ENCODE measurements at regions not wholly inside any gene's neighbourhood (a gene's known extent, or its start where the extent isn't known, plus 50 kb on each side); places are given as distances from the start of the nearest gene placed in this dataset.
A peak's percentile ranks its signal among the peaks of the same experiment; 100 is the strongest.

DNA sequence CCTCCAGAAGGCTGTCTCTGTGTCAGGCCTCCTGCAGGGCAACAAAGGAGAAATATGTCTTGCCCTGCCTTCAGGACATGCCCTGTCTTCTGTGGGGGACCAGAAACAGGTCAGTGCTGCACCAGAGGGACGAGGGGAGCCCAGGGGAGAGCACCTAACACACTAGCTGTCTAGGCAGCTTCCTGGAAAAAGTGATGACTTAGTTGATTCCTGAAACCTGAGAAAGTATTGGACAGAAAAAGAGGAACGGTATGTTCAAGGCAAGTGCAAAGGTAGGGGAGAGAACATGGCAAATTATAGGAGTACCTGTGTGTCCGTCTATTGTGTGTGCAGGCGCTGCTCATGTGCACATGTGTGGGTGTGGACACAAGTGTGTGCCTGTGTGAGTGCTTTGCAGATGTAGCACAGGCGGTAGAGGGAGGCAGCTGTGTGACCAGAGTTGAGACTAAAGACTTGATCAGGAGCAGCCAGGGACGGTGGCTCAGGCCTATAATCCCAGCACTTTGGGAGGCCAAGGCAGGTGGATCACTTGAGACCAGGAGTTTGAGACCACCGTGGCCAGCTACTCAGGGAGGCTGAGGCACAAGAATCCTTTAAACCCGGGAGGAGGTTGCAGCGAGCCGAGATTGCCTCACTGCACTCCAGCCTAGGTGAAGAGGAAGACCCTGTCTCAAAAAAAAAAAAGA, 119.5 kb downstream of the GYPC start:
- peaks cover 15 to 21% (median 20%) of the 10 kb centered on the region in 3 donors for H3K4me1 Mint-ChIP-seq
- H3K4me3 Mint-ChIP-seq: peak overlapping the region; percentile 82 to 98 (median 95)
- H3K27ac ChIP-seq (ENCODE audit: low read depth, low read length): no peak overlapping the region
- no peaks in the 10 kb centered on the region for H3K9me3 Mint-ChIP-seq
- peaks cover 5 to 9% of the 10 kb centered on the region in 2 donors for H3K27me3 Mint-ChIP-seq
- no peaks in the 10 kb centered on the region for H3K27me3 ChIP-seq (ENCODE audit: insufficient read depth, low read length, poor library complexity, severe bottlenecking)
- ChIA-PET CTCF (interaction anchor here (1.6 to 4.2 kb wide), 2 partner anchors 118 to 247 kb away, joined by 5 to 25 read pairs; no protein-coding TSS in a partner anchor), POLR2A (no interaction called here)
- H3K36me3 ChIP-seq (ENCODE audit: insufficient read depth, low read length): no peaks in the 10 kb centered on the region
- peak overlapping the region; percentile 9 to 93 (median 71) for H3K27ac Mint-ChIP-seq
- DNase-seq: no peak
- H3K9me3 ChIP-seq (ENCODE audit: low read length): no peaks in the 10 kb centered on the region
- H3K4me1 ChIP-seq (ENCODE audit: insufficient read depth, low read length): no peaks in the 10 kb centered on the region
- H3K4me3 ChIP-seq (ENCODE audit: low read length): no peak overlapping the region
- peaks cover 0 to 2% (median 0%) of the 10 kb centered on the region in 3 donors for H3K36me3 Mint-ChIP-seq

DNA sequence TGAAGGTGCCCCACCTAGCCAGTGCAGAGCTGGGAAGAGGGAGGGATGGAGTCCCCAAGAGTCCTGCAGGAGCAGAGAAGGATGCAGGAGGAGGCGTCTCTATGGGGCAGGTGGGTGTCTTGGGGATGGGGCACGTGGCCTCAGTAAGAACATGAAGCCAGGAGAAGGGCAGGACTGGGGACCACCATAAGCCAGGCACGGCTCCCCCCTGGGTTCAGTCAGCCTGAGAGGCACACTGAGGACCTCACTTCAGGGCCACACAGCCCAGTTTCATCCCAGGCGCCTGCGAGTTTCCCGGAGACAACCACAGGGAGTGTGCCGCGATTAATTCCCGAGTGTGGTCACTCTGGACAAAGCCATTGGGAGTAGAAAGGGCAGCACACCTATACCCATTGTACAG, 120.3 kb downstream of the GYPC start:
- peak overlapping the region in 6 of 8 donors; percentile 25 to 93 (median 64) for H3K27ac Mint-ChIP-seq

DNA sequence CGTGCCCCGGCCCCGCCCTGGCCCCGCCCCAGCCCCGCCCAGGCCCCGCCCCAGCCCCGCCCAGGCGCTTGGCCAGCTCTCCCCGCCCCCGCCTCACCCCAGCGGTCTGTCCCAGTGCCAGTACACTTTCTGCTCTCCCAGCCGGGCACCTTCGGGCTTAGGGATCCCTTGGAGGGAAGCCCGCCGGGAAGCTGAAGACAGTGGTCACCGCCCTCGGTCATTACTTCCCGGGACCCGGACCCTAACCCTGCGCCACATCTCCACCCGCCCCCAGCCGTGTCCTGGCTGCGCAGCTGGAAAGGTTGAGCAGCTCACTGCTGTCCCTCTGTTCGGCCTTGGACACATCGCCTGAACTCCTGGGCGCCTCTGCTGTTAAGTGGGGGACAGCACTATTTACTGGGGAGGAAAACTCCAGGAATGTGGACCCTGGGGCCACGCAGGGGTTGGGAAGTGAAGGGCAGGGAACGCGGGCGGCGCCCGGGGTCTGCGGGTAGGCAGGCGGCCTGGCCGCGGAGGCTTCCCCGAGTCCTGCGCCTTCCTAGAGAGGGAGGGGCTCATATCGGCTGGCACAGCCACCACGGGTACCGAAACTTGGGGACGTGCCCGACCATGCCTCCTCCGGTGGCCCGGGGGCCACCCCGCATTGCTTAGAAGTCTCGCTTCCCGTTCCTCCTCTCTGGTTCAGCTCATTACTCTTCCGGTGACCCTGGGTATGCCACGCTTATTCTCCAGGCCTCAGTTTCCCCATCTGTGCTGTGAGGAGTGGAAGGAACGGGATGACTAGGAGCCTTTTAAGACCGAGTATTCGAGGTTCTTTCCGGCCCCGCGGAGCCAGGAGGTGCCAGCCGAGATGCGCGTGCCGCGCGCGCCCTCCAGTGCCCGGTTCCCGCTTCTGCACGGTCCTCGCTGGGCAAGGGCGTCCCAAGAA, 121.0 kb downstream of the GYPC start:
- H3K4me3 ChIP-seq (ENCODE audit: low read length): peak overlapping the region; percentile 60
- no peaks in the 10 kb centered on the region for H3K9me3 Mint-ChIP-seq
- no peaks in the 10 kb centered on the region for H3K36me3 ChIP-seq (ENCODE audit: insufficient read depth, low read length)
- POLR2A ChIA-PET: interaction anchor here (0.7 kb wide), 2 partner anchors 247 to 249 kb away, joined by 3 to 6 read pairs; no protein-coding TSS in a partner anchor
- peak overlapping the region; percentile 39 for H3K27ac ChIP-seq (ENCODE audit: low read depth, low read length)
- peak; percentile 66 to 81 (median 72) for DNase-seq
- no peaks in the 10 kb centered on the region for H3K9me3 ChIP-seq (ENCODE audit: low read length)
- H3K4me1 Mint-ChIP-seq: peaks cover 15 to 18% (median 17%) of the 10 kb centered on the region in 3 donors
- peak overlapping the region; percentile 47 to 91 (median 88) for H3K27ac Mint-ChIP-seq
- peaks cover 0 to 2% (median 0%) of the 10 kb centered on the region in 3 donors for H3K36me3 Mint-ChIP-seq
- CTCF ChIA-PET: interaction anchor here (0.7 to 4.3 kb wide), 21 partner anchors 10 to 378 kb away, joined by 3 to 115 read pairs (median 3); no protein-coding TSS in a partner anchor
- peaks cover 9 to 15% of the 10 kb centered on the region in 2 donors for H3K27me3 Mint-ChIP-seq
- H3K27me3 ChIP-seq (ENCODE audit: insufficient read depth, low read length, poor library complexity, severe bottlenecking): no peaks in the 10 kb centered on the region
- peak overlapping the region; percentile 86 to 98 (median 95) for H3K4me3 Mint-ChIP-seq
- H3K4me1 ChIP-seq (ENCODE audit: insufficient read depth, low read length): no peaks in the 10 kb centered on the region

More for the DNA sequence above, 120.3 kb downstream of the GYPC start:
- Histone ChIP-seq H3K27me3 (ENCODE audit: insufficient read depth, low read length, poor library complexity, severe bottlenecking) (no peaks in the 10 kb centered on the region), H3K9me3 (ENCODE audit: low read length) (no peaks in the 10 kb centered on the region), H3K27ac (ENCODE audit: low read depth, low read length) (no peak overlapping the region), H3K36me3 (ENCODE audit: insufficient read depth, low read length) (no peaks in the 10 kb centered on the region), H3K4me3 (ENCODE audit: low read length) (no peak overlapping the region), H3K4me1 (ENCODE audit: insufficient read depth, low read length) (no peaks in the 10 kb centered on the region)
- Mint-ChIP-seq H3K36me3 (peaks cover 0 to 2% (median 0%) of the 10 kb centered on the region in 3 donors), H3K9me3 (no peaks in the 10 kb centered on the region), H3K4me3 (peak overlapping the region; percentile 82 to 98 (median 95)), H3K27me3 (peaks cover 7 to 11% of the 10 kb centered on the region in 2 donors), H3K4me1 (peaks cover 15 to 18% (median 17%) of the 10 kb centered on the region in 3 donors)
- POLR2A ChIA-PET: no interaction called here
- DNase-seq: peak in 2 of 5 donors; percentile 6 to 18
- CTCF ChIA-PET: interaction anchor here (0.8 to 4.3 kb wide), 13 partner anchors 14 to 378 kb away, joined by 3 to 115 read pairs (median 4); no protein-coding TSS in a partner anchor

DNA sequence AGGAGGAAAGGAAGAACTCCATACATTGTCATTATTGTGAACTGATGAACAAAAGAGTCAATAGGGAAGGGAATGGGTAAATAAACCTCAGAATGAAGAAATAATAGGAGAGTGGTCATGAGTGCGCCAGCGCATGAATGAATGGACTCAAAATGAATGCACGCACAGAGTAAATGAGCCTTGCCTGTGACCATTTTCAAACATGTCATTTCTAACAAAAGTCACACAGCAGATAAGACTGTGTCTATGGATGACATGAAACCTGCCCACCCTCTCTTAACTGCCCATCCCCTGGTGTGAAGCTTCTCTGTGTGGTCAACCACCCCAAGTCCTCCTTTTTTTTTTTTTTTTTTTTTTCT, 121.1 kb upstream of the TEX51 start:
- Mint-ChIP-seq H3K27me3 (peaks cover 14 to 21% of the 10 kb centered on the region in 2 donors), H3K36me3 (peaks cover 0 to 2% (median 0%) of the 10 kb centered on the region in 3 donors), H3K9me3 (no peaks in the 10 kb centered on the region), H3K4me3 (peak overlapping the region; percentile 86 to 98 (median 95)), H3K4me1 (peaks cover 15 to 18% (median 17%) of the 10 kb centered on the region in 3 donors), H3K27ac (peak overlapping the region; percentile 47 to 90 (median 88))
- CTCF ChIA-PET: interaction anchor here (0.6 to 4.3 kb wide), 15 partner anchors 11 to 288 kb away, joined by 3 to 115 read pairs (median 4); no protein-coding TSS in a partner anchor
- Histone ChIP-seq H3K27ac (ENCODE audit: low read depth, low read length) (no peak overlapping the region), H3K36me3 (ENCODE audit: insufficient read depth, low read length) (no peaks in the 10 kb centered on the region), H3K4me1 (ENCODE audit: insufficient read depth, low read length) (no peaks in the 10 kb centered on the region), H3K9me3 (ENCODE audit: low read length) (no peaks in the 10 kb centered on the region), H3K4me3 (ENCODE audit: low read length) (peak overlapping the region; percentile 60), H3K27me3 (ENCODE audit: insufficient read depth, low read length, poor library complexity, severe bottlenecking) (no peaks in the 10 kb centered on the region)
- POLR2A ChIA-PET: interaction anchor here (0.7 kb wide), 2 partner anchors 247 to 250 kb away, joined by 3 to 6 read pairs; no protein-coding TSS in a partner anchor
- DNase-seq: no peak

DNA sequence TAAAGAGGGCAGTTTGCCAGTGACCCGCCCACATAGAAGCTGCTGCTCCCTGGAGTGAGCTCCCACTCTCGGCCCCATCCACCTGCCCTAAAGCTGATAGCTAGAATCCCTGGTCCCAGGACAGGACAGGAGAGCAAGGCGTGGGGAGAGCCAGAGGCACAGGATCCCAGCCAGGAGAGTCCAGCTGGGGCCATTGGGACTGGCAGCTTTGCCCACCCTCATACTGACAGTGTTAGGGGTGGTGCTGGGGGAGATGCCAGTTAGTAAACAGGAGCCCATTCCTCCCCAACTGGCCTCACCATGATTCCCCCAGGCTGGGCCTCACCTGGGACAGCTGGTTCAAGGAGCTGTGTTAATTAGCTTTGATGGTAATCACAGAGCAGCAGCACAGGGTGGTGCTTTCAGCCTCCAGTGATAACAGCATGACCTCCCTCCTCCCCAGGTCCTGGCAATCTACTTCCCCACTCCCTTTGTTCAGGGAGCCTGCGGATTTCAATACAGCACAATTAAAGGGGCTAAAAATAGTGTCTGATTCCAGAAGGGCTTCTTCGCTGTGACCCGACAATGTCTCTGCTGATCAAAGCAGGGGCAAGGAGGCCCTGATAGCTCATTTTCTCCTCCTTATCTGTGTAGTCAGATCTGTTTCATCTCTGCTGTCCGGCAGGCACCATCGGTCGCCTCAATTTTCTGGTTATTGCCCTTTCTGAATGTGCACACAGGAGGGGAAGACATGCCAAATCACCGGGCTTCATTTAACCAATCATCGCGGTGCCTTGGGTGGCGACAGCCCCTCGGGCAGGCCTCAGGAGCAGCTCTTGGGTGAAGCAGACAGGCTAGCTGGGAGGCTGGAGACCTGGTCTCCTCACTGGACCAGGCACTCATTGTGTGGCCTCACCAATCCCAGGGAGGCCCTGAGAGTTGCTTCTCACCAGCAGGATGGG, 119.9 kb upstream of the TEX51 start:
- Mint-ChIP-seq H3K9me3 (no peaks in the 10 kb centered on the region), H3K27me3 (peaks cover 17 to 26% of the 10 kb centered on the region in 2 donors), H3K4me1 (peaks cover 15 to 18% (median 17%) of the 10 kb centered on the region in 3 donors), H3K27ac (no peak overlapping the region), H3K36me3 (peaks cover 0 to 2% (median 0%) of the 10 kb centered on the region in 3 donors), H3K4me3 (peak overlapping the region in 5 of 7 donors; percentile 39 to 64 (median 54))
- Histone ChIP-seq H3K9me3 (ENCODE audit: low read length) (no peaks in the 10 kb centered on the region), H3K27ac (ENCODE audit: low read depth, low read length) (no peak overlapping the region), H3K27me3 (ENCODE audit: insufficient read depth, low read length, poor library complexity, severe bottlenecking) (no peaks in the 10 kb centered on the region), H3K4me3 (ENCODE audit: low read length) (no peak overlapping the region), H3K4me1 (ENCODE audit: insufficient read depth, low read length) (no peaks in the 10 kb centered on the region), H3K36me3 (ENCODE audit: insufficient read depth, low read length) (no peaks in the 10 kb centered on the region)
- ChIA-PET CTCF (interaction anchor here (1.1 to 4.3 kb wide), 2 partner anchors 193 to 252 kb away, joined by 3 to 115 read pairs; no protein-coding TSS in a partner anchor), POLR2A (no interaction called here)
- DNase-seq: no peak

DNA sequence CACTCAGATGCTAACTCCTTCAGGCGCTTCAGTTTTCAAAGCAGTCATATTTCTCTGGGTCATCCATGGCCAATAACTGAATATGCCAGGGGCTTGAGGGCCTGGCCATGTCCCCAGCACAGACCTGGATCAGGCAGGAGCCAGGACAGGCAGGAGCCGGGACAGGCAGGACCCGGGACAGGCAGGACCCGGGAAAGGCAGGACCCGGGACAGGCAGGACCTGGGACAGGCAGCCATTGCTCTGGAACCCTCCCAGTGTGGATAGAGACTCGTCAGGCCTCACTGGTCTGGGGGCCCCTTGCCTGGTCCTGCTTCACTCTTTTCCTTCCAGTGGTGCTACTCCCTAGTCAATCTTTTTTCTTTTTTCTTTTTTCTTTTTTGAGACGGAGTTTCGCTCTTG, 117.5 kb upstream of the TEX51 start:
- Mint-ChIP-seq H3K27ac (peak overlapping the region in 1 of 8 donors; percentile 9), H3K4me3 (no peak overlapping the region), H3K27me3 (peaks cover 15 to 30% of the 10 kb centered on the region in 2 donors), H3K9me3 (no peaks in the 10 kb centered on the region), H3K4me1 (peaks cover 5 to 7% (median 6%) of the 10 kb centered on the region in 3 donors), H3K36me3 (peaks cover 0 to 2% (median 0%) of the 10 kb centered on the region in 3 donors)
- no peaks in the 10 kb centered on the region for H3K27me3 ChIP-seq (ENCODE audit: insufficient read depth, low read length, poor library complexity, severe bottlenecking)
- DNase-seq: no peak
- no peaks in the 10 kb centered on the region for H3K9me3 ChIP-seq (ENCODE audit: low read length)
- H3K27ac ChIP-seq (ENCODE audit: low read depth, low read length): no peak overlapping the region
- POLR2A ChIA-PET: no interaction called here
- no peak overlapping the region for H3K4me3 ChIP-seq (ENCODE audit: low read length)
- CTCF ChIA-PET: no interaction called here
- H3K36me3 ChIP-seq (ENCODE audit: insufficient read depth, low read length): no peaks in the 10 kb centered on the region
- H3K4me1 ChIP-seq (ENCODE audit: insufficient read depth, low read length): no peaks in the 10 kb centered on the region

DNA sequence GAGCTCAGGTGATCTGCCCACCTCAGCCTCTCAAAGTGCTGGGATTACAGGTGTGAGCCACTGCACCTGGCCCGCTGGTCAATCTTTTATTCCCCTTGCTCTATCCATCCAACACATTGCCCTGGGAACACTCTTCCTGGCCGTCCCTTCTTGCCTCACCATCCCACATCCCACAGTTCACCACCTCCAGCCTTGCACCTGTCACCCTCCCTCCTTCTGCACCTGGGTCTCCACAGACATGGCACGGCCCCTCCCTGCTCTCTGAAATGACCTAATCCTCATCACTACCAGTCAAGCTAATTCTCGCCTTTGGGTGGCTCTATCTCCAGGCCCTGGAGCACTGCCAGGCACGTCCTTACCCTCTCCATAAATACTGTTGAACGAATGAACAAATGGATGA, 116.9 kb upstream of the TEX51 start:
- no peak overlapping the region for H3K27ac ChIP-seq (ENCODE audit: low read depth, low read length)
- no peaks in the 10 kb centered on the region for H3K9me3 ChIP-seq (ENCODE audit: low read length)
- Mint-ChIP-seq H3K36me3 (peaks cover 0 to 2% (median 0%) of the 10 kb centered on the region in 3 donors), H3K9me3 (no peaks in the 10 kb centered on the region), H3K27me3 (peaks cover 15 to 30% of the 10 kb centered on the region in 2 donors), H3K4me1 (peaks cover 3 to 5% (median 5%) of the 10 kb centered on the region in 3 donors), H3K4me3 (no peak overlapping the region), H3K27ac (peak overlapping the region in 2 of 8 donors; percentile 2 to 47)
- ChIA-PET POLR2A (no interaction called here), CTCF (no interaction called here)
- no peaks in the 10 kb centered on the region for H3K36me3 ChIP-seq (ENCODE audit: insufficient read depth, low read length)
- H3K4me1 ChIP-seq (ENCODE audit: insufficient read depth, low read length): no peaks in the 10 kb centered on the region
- no peaks in the 10 kb centered on the region for H3K27me3 ChIP-seq (ENCODE audit: insufficient read depth, low read length, poor library complexity, severe bottlenecking)
- DNase-seq: no peak
- H3K4me3 ChIP-seq (ENCODE audit: low read length): no peak overlapping the region

Measured in CD8-positive, alpha-beta memory T cell (primary cell).